Upper lobe of left lung (tissue), 6 donors: ENCODE measurements at regions not wholly inside any gene's neighbourhood (a gene's known extent, or its start where the extent isn't known, plus 50 kb on each side); places are given as distances from the start of the nearest gene placed in this dataset.
A peak's percentile ranks its signal among the peaks of the same experiment; 100 is the strongest.

Experiments
- ATAC-seq, 2 donors: fragments of 200-7000 bp; cut with Tn5 transposase; one replicate each; pipeline ENCODE4 v1.9.1; 2022; ENCODE audit warnings: mild to moderate bottlenecking in 2 of 2, moderate library complexity in 2 of 2; ENCODE audit not compliant: low FRiP score in 2 of 2
- DNase-seq, 2 donors: peaks; one replicate each; pipeline ENCODE4 v3.0.0-alpha.2; 2019 to 2020
- H3K27ac ChIP-seq, 4 donors: fragments of 200-600 bp; sonication (generic); one replicate each; pipeline ENCODE4 v1.5.1; 2016 to 2019
- H3K27me3 ChIP-seq, 4 donors: fragments of 200-600 bp; sonication (generic); one replicate each; pipeline ENCODE4 v1.5.1; 2017 to 2019
- H3K36me3 ChIP-seq, 4 donors: fragments of 200-600 bp; sonication (generic); one replicate each; pipeline ENCODE4 v1.5.1; 2016 to 2019
- H3K4me1 ChIP-seq, 4 donors: fragments of 200-600 bp; sonication (generic); one replicate each; pipeline ENCODE4 v1.5.1; 2018 to 2019
- H3K4me3 ChIP-seq, 4 donors: fragments of 200-600 bp; sonication (generic); one replicate each; pipeline ENCODE4 v1.5.1; 2017 to 2019; ENCODE audit warnings: mild to moderate bottlenecking in 2 of 4, moderate library complexity in 1 of 4
- H3K9me3 ChIP-seq, 4 donors: fragments of 200-600 bp; sonication (generic); one replicate each; pipeline ENCODE4 v1.5.1; 2018 to 2019
- CTCF ChIP-seq, 6 experiments: fragments of 450-650 bp in 4 of 6; fragments of 200-600 bp in 2 of 6; sonication (generic) in 2 of 6; IDR thresholded peaks; one replicate each; pipeline ENCODE4 v1.5.1; 2016 to 2019; ENCODE audit warnings: antibody characterized with exemption in 6 of 6
- EP300 ChIP-seq, 4 donors: sonication (generic); formaldehyde crosslinking; IDR thresholded peaks; one replicate each; pipeline ENCODE4 v1.5.1; 2017; ENCODE audit warnings: antibody characterized with exemption in 4 of 4, control low read depth in 2 of 4
- POLR2A ChIP-seq, 4 donors: fragments of 450-650 bp; IDR thresholded peaks; one replicate each; pipeline ENCODE4 v1.5.1; 2016 to 2017; ENCODE audit warnings: antibody characterized with exemption in 4 of 4, mild to moderate bottlenecking in 2 of 4
- POLR2AphosphoS5 ChIP-seq, 2 donors: sonication (generic); formaldehyde crosslinking; IDR thresholded peaks; one replicate each; pipeline ENCODE4 v1.5.1; 2017; ENCODE audit warnings: antibody characterized with exemption in 2 of 2
- WGBS, 2 donors: methylation state at CpG; one replicate each; pipeline ENCODE4 v1.1.5; 2017 to 2018; 5-methylcytosine and 5-hydroxymethylcytosine counted together
- donor health status: DM: no; HTN: no; CAD: no; lungs with moderate emphysema.
- donor health status: DM: no; HTN: yes; CAD: no; lungs with severe emphysema.

- ATAC-seq (peak in 1 of 2 donors; percentile 50), DNase-seq (no peak)
- Histone ChIP-seq H3K27me3 (no peaks in the 10 kb centered on the region), H3K36me3 (no peaks in the 10 kb centered on the region), H3K27ac (no peak overlapping the region), H3K9me3 (no peaks in the 10 kb centered on the region), H3K4me1 (no peaks in the 10 kb centered on the region), H3K4me3 (no peak overlapping the region)
- 74 to 79% methylated on average over 5 of the region's 5 CpGs for WGBS, 2 donors
- TF ChIP-seq EP300 (IDR thresholded peaks at IDR 0.05), result no peak
- TF ChIP-seq CTCF (IDR thresholded peaks at IDR 0.05), result no peak
- no peak for TF ChIP-seq POLR2A (IDR thresholded peaks at IDR 0.05)
- no peak for TF ChIP-seq POLR2AphosphoS5 (IDR thresholded peaks at IDR 0.05)
These were observed 161.4 kb upstream of the CAMK1G start for GRCh38 chr1:209421978-209422680.

DNA sequence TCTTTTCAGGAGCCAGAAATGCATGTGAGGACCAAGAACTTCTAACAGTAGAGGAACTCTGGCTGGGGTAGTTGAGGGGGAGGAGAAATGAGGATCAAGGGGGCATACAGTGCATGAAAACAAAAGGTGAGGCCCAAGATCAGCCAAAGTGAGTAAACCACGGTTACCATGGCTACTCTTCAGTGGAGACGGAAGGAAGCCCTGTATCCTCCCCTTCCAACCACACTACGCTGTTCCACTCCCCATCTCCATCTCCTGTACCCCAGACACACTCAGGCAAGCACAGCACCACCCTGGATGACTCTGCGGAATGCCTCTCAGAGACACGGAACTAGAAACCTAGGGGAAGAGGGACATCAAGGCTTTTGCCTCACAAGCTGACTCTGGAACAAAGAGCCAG is 157.6 kb upstream of the CAMK1G start:
- Histone ChIP-seq H3K27me3 (no peaks in the 10 kb centered on the region), H3K9me3 (no peaks in the 10 kb centered on the region), H3K4me3 (no peak overlapping the region), H3K4me1 (no peaks in the 10 kb centered on the region), H3K36me3 (no peaks in the 10 kb centered on the region), H3K27ac (no peak overlapping the region)
- WGBS, 2 donors, result 73 to 78% methylated on average over 5 of the region's 5 CpGs
- ATAC-seq, result no peak
- no peak for DNase-seq
- TF ChIP-seq EP300 (IDR thresholded peaks at IDR 0.05) (no peak), CTCF (IDR thresholded peaks at IDR 0.05) (no peak), POLR2AphosphoS5 (IDR thresholded peaks at IDR 0.05) (no peak), POLR2A (IDR thresholded peaks at IDR 0.05) (no peak)

DNA sequence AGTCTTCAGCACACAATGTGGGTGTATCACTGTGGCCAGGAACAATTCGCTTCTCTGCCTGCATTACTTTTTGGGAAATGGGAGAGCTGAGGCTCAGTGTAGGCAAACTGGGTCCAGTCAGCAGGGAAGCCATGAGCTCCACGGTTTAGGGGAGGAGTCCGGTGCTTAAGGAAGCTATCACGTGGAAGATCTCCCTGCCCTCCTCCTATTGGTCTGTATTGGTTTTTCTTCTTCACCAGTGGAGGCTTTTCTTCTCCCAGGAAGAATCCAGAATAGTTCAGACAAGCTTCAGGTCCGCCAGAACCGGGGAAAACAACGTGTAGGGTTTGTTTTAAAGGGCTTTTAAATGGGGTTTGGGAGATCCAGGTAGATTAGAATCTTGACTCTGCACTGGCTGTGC is 156.2 kb upstream of the CAMK1G start:
- no peak overlapping the region for H3K4me3 ChIP-seq
- WGBS, 2 donors, result 82% methylated on average over 7 of the region's 7 CpGs

GRCh38 chr1:209427811-209428210 is 155.7 kb upstream of the CAMK1G start:
- Histone ChIP-seq H3K4me1 (no peaks in the 10 kb centered on the region), H3K9me3 (no peaks in the 10 kb centered on the region), H3K4me3 (no peak overlapping the region), H3K27me3 (no peaks in the 10 kb centered on the region), H3K36me3 (no peaks in the 10 kb centered on the region), H3K27ac (no peak overlapping the region)
- TF ChIP-seq CTCF (IDR thresholded peaks at IDR 0.05) (no peak), POLR2A (IDR thresholded peaks at IDR 0.05) (no peak)
- WGBS, 2 donors, result 69 to 81% methylated on average over 9 of the region's 9 CpGs
- no peak for DNase-seq
- ATAC-seq, result no peak

More for the DNA sequence above, 156.2 kb upstream of the CAMK1G start:
- no peaks in the 10 kb centered on the region for H3K9me3 ChIP-seq
- no peak for TF ChIP-seq EP300 (IDR thresholded peaks at IDR 0.05)
- no peaks in the 10 kb centered on the region for H3K27me3 ChIP-seq
- H3K36me3 ChIP-seq, result no peaks in the 10 kb centered on the region
- H3K27ac ChIP-seq, result no peak overlapping the region
- DNase-seq (no peak), ATAC-seq (no peak)
- no peaks in the 10 kb centered on the region for H3K4me1 ChIP-seq

DNA sequence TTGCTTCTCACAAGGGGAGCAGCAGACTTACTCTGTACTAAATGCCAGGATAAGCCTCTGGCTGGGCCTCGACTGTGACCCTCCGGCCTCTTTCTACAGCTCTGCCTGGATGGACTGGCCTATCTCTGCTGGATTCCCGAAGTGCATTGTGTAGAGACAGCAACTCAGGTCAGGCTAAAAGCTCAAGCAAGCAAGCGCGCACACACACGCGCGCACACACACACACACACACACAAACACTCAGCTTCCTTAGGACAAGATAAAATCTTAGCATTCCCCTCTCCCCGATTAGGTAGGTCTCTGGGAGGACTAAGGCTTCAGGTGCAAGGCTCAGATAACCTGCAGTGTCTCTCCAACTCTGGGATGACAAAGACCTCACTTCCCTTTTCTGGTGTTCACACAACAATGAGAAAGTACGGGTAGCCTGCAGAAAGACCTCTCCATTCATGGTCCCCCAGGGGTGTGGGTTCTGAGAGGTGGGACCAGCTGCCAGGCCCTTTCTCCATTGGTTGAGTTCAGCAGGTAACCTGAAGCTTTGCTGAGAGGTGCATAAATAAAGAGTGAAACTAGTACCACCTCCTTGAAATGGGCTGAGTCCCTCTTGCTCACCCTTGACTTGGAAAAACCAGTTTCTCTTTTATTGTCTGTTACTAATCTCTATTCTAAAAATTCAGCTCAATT is 155.1 kb upstream of the CAMK1G start:
- TF ChIP-seq CTCF (IDR thresholded peaks at IDR 0.05) (no peak), POLR2A (IDR thresholded peaks at IDR 0.05) (no peak), EP300 (IDR thresholded peaks at IDR 0.05) (no peak), POLR2AphosphoS5 (IDR thresholded peaks at IDR 0.05) (no peak)

More for the DNA sequence above, 155.1 kb upstream of the CAMK1G start:
- Histone ChIP-seq H3K27me3 (no peaks in the 10 kb centered on the region), H3K4me3 (no peak overlapping the region), H3K36me3 (no peaks in the 10 kb centered on the region), H3K4me1 (no peaks in the 10 kb centered on the region), H3K27ac (no peak overlapping the region), H3K9me3 (no peaks in the 10 kb centered on the region)
- WGBS, 2 donors, result 56 to 61% methylated on average over 9 to 10 of the region's 10 CpGs
- ATAC-seq (no peak), DNase-seq (peak in 1 of 2 donors; percentile 35)
